HFFc6 (cell line): ENCODE measurements at regions not wholly inside any gene's neighbourhood (a gene's known extent, or its start where the extent isn't known, plus 50 kb on each side); places are given as distances from the start of the nearest gene placed in this dataset.
"Not testable (repeated sequence)": the region's sequence is repeated elsewhere in the genome, so short reads cannot be mapped to it uniquely, and the experiment has no call there.

Experiments used
- DNase-seq: peaks from one replicate; pipeline ENCODE4 v3.0.0-alpha.2; 2018
- H3K27ac Mint-ChIP-seq: 2 replicates; pipeline ENCODE4 v1.8.0; 2020; ENCODE audit warnings: mild to moderate bottlenecking, mixed read lengths
- H3K27me3 Mint-ChIP-seq: 2 replicates; pipeline ENCODE4 v1.8.0; 2021; ENCODE audit warnings: mild to moderate bottlenecking, moderate library complexity, mixed read lengths; ENCODE audit not compliant: insufficient read depth
- H3K36me3 Mint-ChIP-seq: 2 replicates; pipeline ENCODE4 v1.8.0; 2021; ENCODE audit warnings: low read depth, mixed read lengths
- H3K4me1 Mint-ChIP-seq: 2 replicates; pipeline ENCODE4 v1.8.0; 2020; ENCODE audit warnings: low read depth, mixed read lengths
- H3K4me3 Mint-ChIP-seq: 2 replicates; pipeline ENCODE4 v1.8.0; 2020; ENCODE audit warnings: mild to moderate bottlenecking, moderate library complexity, mixed read lengths
- H3K9me3 Mint-ChIP-seq: 2 replicates; pipeline ENCODE4 v1.8.0; 2020; ENCODE audit warnings: mild to moderate bottlenecking, mixed read lengths
- TF ChIP-seq, protein P1 (sequence below): fragments of 200-600 bp; sonication (generic); IDR thresholded peaks from 2 replicates; pipeline ENCODE4 v1.5.0; 2021; ENCODE audit warnings: antibody characterized with exemption, mild to moderate bottlenecking

GRCh38 chr2:101581675-101582299 is 106.9 kb upstream of the RFX8 start:
- H3K36me3 Mint-ChIP-seq: no peaks in the 10 kb centered on the region
- H3K27me3 Mint-ChIP-seq: peaks cover 23% of the 10 kb centered on the region
- no peaks in the 10 kb centered on the region for H3K4me1 Mint-ChIP-seq
- no peak for DNase-seq
- TF ChIP-seq, protein P1, sequence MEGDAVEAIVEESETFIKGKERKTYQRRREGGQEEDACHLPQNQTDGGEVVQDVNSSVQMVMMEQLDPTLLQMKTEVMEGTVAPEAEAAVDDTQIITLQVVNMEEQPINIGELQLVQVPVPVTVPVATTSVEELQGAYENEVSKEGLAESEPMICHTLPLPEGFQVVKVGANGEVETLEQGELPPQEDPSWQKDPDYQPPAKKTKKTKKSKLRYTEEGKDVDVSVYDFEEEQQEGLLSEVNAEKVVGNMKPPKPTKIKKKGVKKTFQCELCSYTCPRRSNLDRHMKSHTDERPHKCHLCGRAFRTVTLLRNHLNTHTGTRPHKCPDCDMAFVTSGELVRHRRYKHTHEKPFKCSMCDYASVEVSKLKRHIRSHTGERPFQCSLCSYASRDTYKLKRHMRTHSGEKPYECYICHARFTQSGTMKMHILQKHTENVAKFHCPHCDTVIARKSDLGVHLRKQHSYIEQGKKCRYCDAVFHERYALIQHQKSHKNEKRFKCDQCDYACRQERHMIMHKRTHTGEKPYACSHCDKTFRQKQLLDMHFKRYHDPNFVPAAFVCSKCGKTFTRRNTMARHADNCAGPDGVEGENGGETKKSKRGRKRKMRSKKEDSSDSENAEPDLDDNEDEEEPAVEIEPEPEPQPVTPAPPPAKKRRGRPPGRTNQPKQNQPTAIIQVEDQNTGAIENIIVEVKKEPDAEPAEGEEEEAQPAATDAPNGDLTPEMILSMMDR: no peak
- no peaks in the 10 kb centered on the region for H3K9me3 Mint-ChIP-seq
- H3K4me3 Mint-ChIP-seq: no peak overlapping the region
- no peak overlapping the region for H3K27ac Mint-ChIP-seq

- H3K9me3 Mint-ChIP-seq: no peaks in the 10 kb centered on the region
- peaks cover 22% of the 10 kb centered on the region for H3K27me3 Mint-ChIP-seq
- no peak overlapping the region for H3K4me3 Mint-ChIP-seq
- TF ChIP-seq, protein P1: no peak
- H3K36me3 Mint-ChIP-seq: no peaks in the 10 kb centered on the region
- no peak for DNase-seq
- no peaks in the 10 kb centered on the region for H3K4me1 Mint-ChIP-seq
- H3K27ac Mint-ChIP-seq: no peak overlapping the region
Measured at GRCh38 chr2:101580528-101580927, 105.6 kb upstream of the RFX8 start.

GRCh38 chr2:101578671-101579070 is 103.8 kb upstream of the RFX8 start:
- Mint-ChIP-seq H3K4me3 (no peak overlapping the region), H3K4me1 (no peaks in the 10 kb centered on the region), H3K27ac (no peak overlapping the region), H3K9me3 (no peaks in the 10 kb centered on the region), H3K36me3 (no peaks in the 10 kb centered on the region), H3K27me3 (peaks cover 28% of the 10 kb centered on the region)
- no peak for DNase-seq
- TF ChIP-seq, protein P1: no peak

GRCh38 chr2:101578135-101578534 is 103.2 kb upstream of the RFX8 start:
- not testable (repeated sequence) for H3K9me3 Mint-ChIP-seq, H3K4me3 Mint-ChIP-seq, DNase-seq, H3K4me1 Mint-ChIP-seq, H3K36me3 Mint-ChIP-seq, H3K27ac Mint-ChIP-seq
- H3K27me3 Mint-ChIP-seq: peaks cover 28% of the 10 kb centered on the region

DNA sequence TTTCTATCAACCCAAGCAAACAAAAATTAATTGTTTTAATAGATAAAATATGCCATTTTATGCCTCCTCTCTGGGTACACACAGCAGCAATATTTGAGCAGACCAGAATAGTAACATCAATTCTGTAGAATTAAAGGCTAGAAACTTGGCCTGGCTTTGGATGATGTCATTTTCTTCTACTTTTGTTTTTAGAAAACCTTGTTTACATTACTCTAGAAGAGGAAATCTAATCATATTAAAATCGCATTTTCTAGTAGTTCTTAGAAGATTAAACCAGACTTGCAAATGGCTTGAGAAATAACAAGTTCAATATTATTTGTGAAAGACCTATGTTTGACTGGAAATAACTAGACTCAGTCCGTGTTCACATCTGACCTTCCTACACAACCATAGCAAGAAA is 102.3 kb upstream of the RFX8 start:
- TF ChIP-seq, protein P1: no peak
- DNase-seq: no peak
- Mint-ChIP-seq H3K4me3 (no peak overlapping the region), H3K27me3 (peaks cover 28% of the 10 kb centered on the region), H3K36me3 (no peaks in the 10 kb centered on the region), H3K4me1 (no peaks in the 10 kb centered on the region), H3K27ac (no peak overlapping the region), H3K9me3 (no peaks in the 10 kb centered on the region)

- TF ChIP-seq, protein P1: no peak
- Mint-ChIP-seq H3K4me3 (no peak overlapping the region), H3K9me3 (no peaks in the 10 kb centered on the region), H3K36me3 (no peaks in the 10 kb centered on the region), H3K27ac (no peak overlapping the region), H3K4me1 (no peaks in the 10 kb centered on the region), H3K27me3 (peaks cover 18% of the 10 kb centered on the region)
- DNase-seq: no peak
Measured at GRCh38 chr2:101574622-101575021, 99.7 kb upstream of the RFX8 start.
